T-cell (primary cell): ENCODE measurements at regions not wholly inside any gene's neighbourhood (a gene's known extent, or its start where the extent isn't known, plus 50 kb on each side); places are given as distances from the start of the nearest gene placed in this dataset.

Experiments
- ATAC-seq, 4 experiments: fragments of 200-7000 bp in 3 of 4; fragments of 150-1000 bp in 1 of 4; cut with Tn5 transposase; replicated peaks in 1 of 4; 1 replicate in 3 of 4; 2 replicates in 1 of 4; pipeline ENCODE4 v1.10.0; 2021; ENCODE audit warnings: moderate library complexity in 3 of 4, mild to moderate bottlenecking in 2 of 4, moderate number of reproducible peaks in 1 of 4
- CTCF ChIA-PET, 2 donors: fragments of 300-600 bp; sonication (Branson Sonifier 250); formaldehyde crosslinking; loops; one replicate each; lab custom pipeline; 2022; ENCODE audit warnings: antibody characterized with exemption in 2 of 2; lab: Charles Lee
- POLR2A ChIA-PET, 2 donors: fragments of 300-600 bp; sonication (Branson Sonifier 250); formaldehyde crosslinking; loops; one replicate each; lab custom pipeline; 2022; ENCODE audit warnings: antibody characterized with exemption in 2 of 2; lab: Charles Lee
- DNase-seq, 35 experiments: peaks; one replicate each; pipeline versions ENCODE4 v3.0.0 to v3.0.0-alpha.2; 2013 to 2023
- H3K27ac ChIP-seq: one replicate; pipeline ENCODE4 v1.5.1; 2013; ENCODE audit warnings: low read length
- H3K27me3 ChIP-seq, 2 experiments: replicated peaks in 1 of 2; 1 replicate in 1 of 2; 2 replicates in 1 of 2; pipeline versions ENCODE4 v1.6.1 to v1.7.0; 2013; ENCODE audit warnings: low read length in 1 of 2, mixed read lengths in 1 of 2; ENCODE audit not compliant: control insufficient read depth in 2 of 2, insufficient read depth in 2 of 2; ENCODE audit errors: extremely low read depth in 1 of 2
- H3K36me3 ChIP-seq, 2 donors: 1 replicate in 1 of 2; 2 replicates in 1 of 2; pipeline versions ENCODE4 v1.6.1 to v1.7.0; 2013; ENCODE audit warnings: low read length in 1 of 2; ENCODE audit not compliant: control insufficient read depth in 2 of 2, insufficient read depth in 1 of 2; ENCODE audit errors: extremely low read depth in 1 of 2
- H3K4me1 ChIP-seq, 2 experiments: 1 replicate in 1 of 2; 2 replicates in 1 of 2; pipeline versions ENCODE4 v1.6.1 to v1.7.0; 2013; ENCODE audit warnings: low read length in 2 of 2, mixed read lengths in 1 of 2; ENCODE audit not compliant: insufficient read depth in 2 of 2, control insufficient read depth in 1 of 2; ENCODE audit errors: extremely low read depth in 1 of 2
- H3K4me3 ChIP-seq, 2 donors: 1 replicate in 1 of 2; 2 replicates in 1 of 2; pipeline versions ENCODE4 v1.5.1 to v1.7.0; 2013; ENCODE audit warnings: mild to moderate bottlenecking in 2 of 2, low read length in 1 of 2, moderate library complexity in 1 of 2; ENCODE audit not compliant: control insufficient read depth in 1 of 2; ENCODE audit errors: extremely low read depth in 1 of 2
- H3K9me3 ChIP-seq: 2 replicates; pipeline ENCODE4 v1.7.0; 2013
- H3K27ac Mint-ChIP-seq, 2 donors: one replicate each; pipeline ENCODE4 v1.8.0; 2020 to 2021; ENCODE audit warnings: mild to moderate bottlenecking in 2 of 2, mixed read lengths in 2 of 2
- H3K27me3 Mint-ChIP-seq, 2 donors: one replicate each; pipeline ENCODE4 v1.8.0; 2021 to 2022; ENCODE audit warnings: mixed read lengths in 2 of 2
- H3K36me3 Mint-ChIP-seq: one replicate; pipeline ENCODE4 v1.8.0; 2021; ENCODE audit warnings: mixed read lengths
- H3K4me1 Mint-ChIP-seq, 3 donors: one replicate each; pipeline ENCODE4 v1.8.0; 2020 to 2022; ENCODE audit warnings: mixed read lengths in 3 of 3, mild to moderate bottlenecking in 1 of 3
- H3K4me3 Mint-ChIP-seq, 3 donors: one replicate each; pipeline ENCODE4 v1.8.0; 2020 to 2022; ENCODE audit warnings: mild to moderate bottlenecking in 3 of 3, mixed read lengths in 3 of 3, moderate library complexity in 3 of 3
- H3K9me3 Mint-ChIP-seq, 3 donors: one replicate each; pipeline ENCODE4 v1.8.0; 2020 to 2022; ENCODE audit warnings: mixed read lengths in 3 of 3
- WGBS: methylation state at CpG from one replicate; pipeline ENCODE4 v1.1.5; 2013; ENCODE audit warnings: missing lambda C conversion rate; ENCODE audit not compliant: insufficient coverage; 5-methylcytosine and 5-hydroxymethylcytosine counted together

DNA sequence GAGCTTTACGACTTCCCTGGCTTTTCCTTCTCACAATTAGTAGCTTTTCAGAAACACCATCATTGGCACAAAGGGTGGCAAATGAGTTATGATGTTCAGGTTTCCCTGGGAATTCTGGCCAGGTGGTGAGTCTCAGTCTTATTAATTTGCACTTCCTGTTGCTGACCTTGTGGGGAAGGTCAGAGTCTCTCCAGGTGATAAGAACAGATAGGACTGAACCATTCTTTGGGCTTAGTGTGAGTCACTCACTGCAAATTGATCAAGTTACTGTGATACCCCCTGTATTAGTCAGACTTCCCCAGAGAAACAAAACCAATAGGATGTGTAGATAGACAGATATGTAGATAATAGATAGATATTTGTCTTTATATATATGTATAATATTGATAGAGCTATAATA lies 53.8 kb upstream of the RANBP3L start:
- Histone ChIP-seq H3K27ac (no peak overlapping the region), H3K4me1 (no peaks in the 10 kb centered on the region), H3K27me3 (peaks cover 0 to 3% of the 10 kb centered on the region in 2 experiments), H3K36me3 (no peaks in the 10 kb centered on the region), H3K9me3 (no peaks in the 10 kb centered on the region), H3K4me3 (no peak overlapping the region)
- ChIA-PET CTCF (no interaction called here), POLR2A (no interaction called here)
- Mint-ChIP-seq H3K4me3 (no peak overlapping the region), H3K36me3 (no peaks in the 10 kb centered on the region), H3K4me1 (no peaks in the 10 kb centered on the region), H3K9me3 (no peaks in the 10 kb centered on the region), H3K27me3 (peaks cover 4% of the 10 kb centered on the region in 2 donors), H3K27ac (no peak overlapping the region)
- DNase-seq: no peak
- ATAC-seq: no peak
- WGBS: no CpG with 5 or more reads among the region's 1 CpG

DNA sequence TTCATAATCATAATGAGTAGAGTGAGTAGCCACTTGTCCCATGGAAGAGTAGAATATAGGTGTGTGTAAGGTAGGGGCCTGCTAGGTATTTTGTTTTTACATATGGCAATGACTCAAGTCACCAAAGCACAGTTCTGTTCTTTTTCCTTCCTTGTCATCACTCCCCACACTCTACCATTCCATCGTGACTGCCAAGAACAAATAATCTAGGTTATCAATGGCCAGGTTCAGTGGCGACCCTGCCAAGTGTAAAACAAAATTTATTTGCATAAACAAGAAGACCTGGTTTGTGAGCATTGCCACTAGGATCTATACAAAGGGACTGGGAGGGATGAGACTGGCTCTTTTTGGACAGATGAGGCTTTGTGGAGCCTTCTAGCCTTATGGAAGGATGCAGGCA lies 55.2 kb upstream of the RANBP3L start:
- Histone ChIP-seq H3K9me3 (no peaks in the 10 kb centered on the region), H3K27me3 (peaks cover 0 to 3% of the 10 kb centered on the region in 2 experiments), H3K36me3 (no peaks in the 10 kb centered on the region), H3K27ac (no peak overlapping the region), H3K4me3 (no peak overlapping the region), H3K4me1 (no peaks in the 10 kb centered on the region)
- Mint-ChIP-seq H3K4me3 (no peak overlapping the region), H3K9me3 (no peaks in the 10 kb centered on the region), H3K27me3 (peaks cover 2 to 5% of the 10 kb centered on the region in 2 donors), H3K27ac (no peak overlapping the region), H3K36me3 (no peaks in the 10 kb centered on the region), H3K4me1 (no peaks in the 10 kb centered on the region)
- ATAC-seq: no peak
- WGBS: 64% methylated on average over 2 of the region's 2 CpGs
- ChIA-PET POLR2A (no interaction called here), CTCF (no interaction called here)
- DNase-seq: no peak

DNA sequence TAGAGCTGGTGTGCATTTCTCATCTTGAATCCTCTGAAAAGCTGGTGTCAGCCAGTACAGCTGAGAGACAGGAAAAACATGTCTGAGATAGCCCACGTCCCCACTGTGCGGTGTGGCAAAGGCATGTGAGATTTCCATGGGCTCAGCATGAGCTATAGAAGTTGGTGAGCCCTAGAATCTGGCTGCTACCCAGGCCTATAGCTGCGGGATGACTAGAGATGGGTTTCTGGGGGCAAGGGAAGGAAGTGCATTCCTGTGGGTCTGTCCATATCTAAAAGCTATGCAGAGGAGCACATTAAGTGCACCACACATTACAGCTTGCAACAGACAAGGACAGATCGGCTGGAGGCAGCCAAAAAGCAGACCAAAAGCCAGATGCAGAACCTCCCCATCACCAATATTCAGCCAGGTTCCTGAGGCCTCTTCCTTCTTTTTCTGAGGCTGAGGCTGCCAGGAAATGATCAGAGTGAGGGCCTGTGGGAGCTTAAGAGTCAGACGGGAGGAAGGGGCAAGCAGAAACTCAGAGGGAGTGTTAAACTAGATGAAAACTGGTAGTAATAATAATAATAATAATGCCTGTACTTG lies 55.8 kb upstream of the RANBP3L start:
- Mint-ChIP-seq H3K27me3 (peaks cover 2 to 7% of the 10 kb centered on the region in 2 donors), H3K9me3 (no peaks in the 10 kb centered on the region), H3K36me3 (no peaks in the 10 kb centered on the region), H3K4me1 (no peaks in the 10 kb centered on the region), H3K4me3 (no peak overlapping the region), H3K27ac (no peak overlapping the region)
- ATAC-seq: no peak
- POLR2A ChIA-PET: no interaction called here
- H3K36me3 ChIP-seq: no peaks in the 10 kb centered on the region
- no peak for DNase-seq
- H3K27me3 ChIP-seq: peaks cover 0 to 3% of the 10 kb centered on the region in 2 experiments
- no peak overlapping the region for H3K4me3 ChIP-seq
- CTCF ChIA-PET: no interaction called here
- no peaks in the 10 kb centered on the region for H3K9me3 ChIP-seq
- H3K4me1 ChIP-seq: no peaks in the 10 kb centered on the region
- 63% methylated on average over 3 of the region's 5 CpGs for WGBS
- no peak overlapping the region for H3K27ac ChIP-seq

DNA sequence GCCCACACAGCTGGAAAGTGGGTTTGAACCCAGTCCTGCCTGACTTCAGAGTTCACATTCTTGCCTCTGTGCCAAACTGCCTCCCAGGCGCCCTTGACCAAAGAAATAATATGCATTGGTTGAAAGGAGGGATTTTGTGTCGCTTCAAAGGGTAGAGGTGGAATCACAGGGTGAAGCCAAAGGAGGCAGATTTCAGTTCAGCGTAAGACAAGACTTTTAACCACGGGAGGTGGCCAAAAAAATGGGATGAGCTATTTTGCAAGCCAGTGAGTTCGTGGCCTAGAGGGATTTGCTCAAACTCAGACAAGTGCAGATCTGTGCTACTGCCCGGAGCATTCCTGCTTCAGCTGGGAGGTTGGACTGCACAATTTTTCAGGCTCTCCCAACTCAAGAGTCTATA lies 57.6 kb upstream of the RANBP3L start:
- Histone ChIP-seq H3K4me3 (no peak overlapping the region), H3K9me3 (no peaks in the 10 kb centered on the region), H3K4me1 (no peaks in the 10 kb centered on the region), H3K27me3 (no peaks in the 10 kb centered on the region), H3K36me3 (no peaks in the 10 kb centered on the region), H3K27ac (no peak overlapping the region)
- ChIA-PET CTCF (no interaction called here), POLR2A (no interaction called here)
- H3K27ac Mint-ChIP-seq: no peak overlapping the region
- no peaks in the 10 kb centered on the region for H3K4me1 Mint-ChIP-seq
- H3K36me3 Mint-ChIP-seq: no peaks in the 10 kb centered on the region
- no peak for ATAC-seq
- DNase-seq: no peak
- H3K4me3 Mint-ChIP-seq: no peak overlapping the region
- no peaks in the 10 kb centered on the region for H3K9me3 Mint-ChIP-seq
- 85% methylated on average over 6 of the region's 6 CpGs for WGBS
- H3K27me3 Mint-ChIP-seq: peaks cover 0 to 3% of the 10 kb centered on the region in 2 donors

DNA sequence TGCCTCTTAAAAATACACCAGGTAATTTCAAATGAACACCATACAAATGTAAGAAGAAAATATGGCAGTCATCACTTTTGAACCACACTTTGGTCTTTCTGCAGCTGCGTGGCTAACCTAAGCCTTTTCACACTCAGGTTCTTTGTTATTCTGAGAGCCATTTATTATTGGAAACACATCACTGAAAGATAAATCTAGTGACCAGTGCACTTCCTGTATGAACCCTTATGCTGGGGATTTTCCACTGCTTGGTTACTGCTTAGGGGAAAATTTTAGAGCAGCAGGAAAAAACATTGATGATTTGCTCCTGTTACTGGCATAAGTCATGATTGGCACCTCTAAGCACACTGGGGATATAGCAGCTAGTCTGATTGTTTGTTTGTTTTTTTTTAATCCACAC lies 58.6 kb upstream of the RANBP3L start:
- no CpG with 5 or more reads among the region's 1 CpG for WGBS
- Histone ChIP-seq H3K4me1 (no peaks in the 10 kb centered on the region), H3K9me3 (no peaks in the 10 kb centered on the region), H3K4me3 (no peak overlapping the region), H3K27ac (no peak overlapping the region), H3K36me3 (no peaks in the 10 kb centered on the region), H3K27me3 (no peaks in the 10 kb centered on the region)
- no peaks in the 10 kb centered on the region for H3K9me3 Mint-ChIP-seq
- H3K36me3 Mint-ChIP-seq: no peaks in the 10 kb centered on the region
- ATAC-seq: no peak
- ChIA-PET POLR2A (no interaction called here), CTCF (no interaction called here)
- no peak overlapping the region for H3K4me3 Mint-ChIP-seq
- DNase-seq: no peak
- no peaks in the 10 kb centered on the region for H3K4me1 Mint-ChIP-seq
- no peak overlapping the region for H3K27ac Mint-ChIP-seq
- peaks cover 0 to 3% of the 10 kb centered on the region in 2 donors for H3K27me3 Mint-ChIP-seq

DNA sequence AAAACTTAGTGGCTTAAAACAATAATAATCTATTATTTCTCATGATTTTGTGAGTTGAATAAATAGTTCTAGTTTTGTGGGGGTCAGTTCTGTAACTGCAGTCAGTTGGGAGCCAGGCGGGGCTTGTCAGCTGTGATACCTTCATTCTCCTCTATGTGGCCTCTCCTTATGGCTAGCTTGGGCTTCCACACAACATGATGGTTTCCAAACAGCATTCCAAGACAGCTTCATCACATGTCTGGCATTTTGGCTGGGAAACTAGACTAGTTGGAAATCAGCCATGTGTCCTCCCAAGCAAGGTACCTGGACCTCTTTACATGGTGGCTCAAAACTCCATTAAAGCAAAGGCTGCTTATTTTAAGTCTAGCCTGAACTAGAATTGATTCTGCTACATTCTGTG lies 61.4 kb upstream of the RANBP3L start:
- H3K9me3 Mint-ChIP-seq: no peaks in the 10 kb centered on the region
- no peak overlapping the region for H3K27ac ChIP-seq
- peaks cover 0 to 3% of the 10 kb centered on the region in 2 donors for H3K27me3 Mint-ChIP-seq
- H3K4me1 ChIP-seq: no peaks in the 10 kb centered on the region
- H3K36me3 Mint-ChIP-seq: no peaks in the 10 kb centered on the region
- H3K4me1 Mint-ChIP-seq: peaks cover 0 to 6% (median 3%) of the 10 kb centered on the region in 3 donors
- no peak overlapping the region for H3K4me3 ChIP-seq
- ATAC-seq: no peak
- H3K27ac Mint-ChIP-seq: no peak overlapping the region
- DNase-seq: no peak
- no CpG with 5 or more reads among the region's 1 CpG for WGBS
- H3K4me3 Mint-ChIP-seq: no peak overlapping the region
- no peaks in the 10 kb centered on the region for H3K36me3 ChIP-seq
- ChIA-PET CTCF (no interaction called here), POLR2A (no interaction called here)
- H3K9me3 ChIP-seq: no peaks in the 10 kb centered on the region
- H3K27me3 ChIP-seq: no peaks in the 10 kb centered on the region

DNA sequence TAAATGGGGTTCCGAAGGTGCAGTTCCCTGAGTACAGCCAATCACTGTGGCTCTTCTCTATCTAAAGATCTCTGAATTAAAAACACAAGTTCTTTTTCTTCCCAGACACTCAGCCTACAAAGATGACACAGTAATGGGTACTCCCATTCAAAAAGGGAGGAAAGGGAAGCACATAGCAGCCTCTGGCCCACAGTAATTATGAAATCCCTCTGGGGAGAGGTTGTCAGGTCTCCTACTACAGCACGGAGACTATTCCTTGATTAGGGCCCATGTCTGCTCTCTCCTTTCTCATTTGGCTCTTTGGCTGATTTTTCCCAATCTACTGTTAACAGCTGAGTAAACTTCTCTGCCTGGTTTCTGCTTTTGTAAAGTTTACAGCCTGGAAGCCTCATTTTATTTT lies 62.0 kb upstream of the RANBP3L start:
- ChIA-PET POLR2A (no interaction called here), CTCF (no interaction called here)
- H3K9me3 ChIP-seq: no peaks in the 10 kb centered on the region
- Mint-ChIP-seq H3K36me3 (no peaks in the 10 kb centered on the region), H3K4me1 (peaks cover 0 to 6% (median 3%) of the 10 kb centered on the region in 3 donors), H3K4me3 (no peak overlapping the region), H3K27ac (no peak overlapping the region), H3K27me3 (peaks cover 0 to 3% of the 10 kb centered on the region in 2 donors), H3K9me3 (no peaks in the 10 kb centered on the region)
- DNase-seq: no peak
- H3K4me3 ChIP-seq: no peak overlapping the region
- no peaks in the 10 kb centered on the region for H3K4me1 ChIP-seq
- ATAC-seq: no peak
- H3K27me3 ChIP-seq: no peaks in the 10 kb centered on the region
- no peak overlapping the region for H3K27ac ChIP-seq
- 100% methylated on average over 1 of the region's 2 CpGs for WGBS
- no peaks in the 10 kb centered on the region for H3K36me3 ChIP-seq
